ENCODE measurements at regions not wholly inside any gene's neighbourhood (a gene's known extent, or its start where the extent isn't known, plus 50 kb on each side); places are given as distances from the start of the nearest gene placed in this dataset.
"Not testable (repeated sequence)": the region's sequence is repeated elsewhere in the genome, so short reads cannot be mapped to it uniquely, and the experiment has no call there.

DNA sequence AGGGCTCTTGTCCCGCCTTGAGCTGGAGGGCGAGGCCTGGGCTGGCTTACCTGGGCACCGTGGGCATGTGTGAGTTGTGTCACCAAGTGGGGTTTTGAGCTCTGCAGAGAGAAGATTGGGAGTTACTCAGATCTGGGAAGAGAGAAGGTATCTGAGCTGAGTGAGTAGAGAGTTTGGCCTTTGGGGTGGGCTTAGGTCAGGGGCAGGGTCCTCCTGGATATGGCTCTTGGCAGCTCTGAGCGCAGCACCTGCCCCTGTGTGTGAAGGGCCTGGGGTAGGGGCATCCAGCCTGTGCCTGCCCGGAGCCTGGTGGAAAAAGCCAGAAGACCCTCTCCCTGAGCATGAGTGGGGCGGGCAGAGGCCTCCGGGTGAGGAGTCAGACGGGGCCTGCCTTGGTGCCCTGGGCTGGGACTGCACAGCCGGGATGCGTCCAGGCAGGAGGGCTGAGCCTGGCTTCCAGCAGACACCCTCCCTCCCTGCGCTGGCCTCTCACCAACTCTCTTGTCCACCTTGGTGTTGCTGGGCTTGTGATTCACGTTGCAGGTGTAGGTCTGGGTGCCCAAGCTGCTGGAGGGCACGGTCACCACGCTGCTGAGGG, 244.3 kb downstream of the TMEM121 start:
- TF ChIP-seq, protein P1, sequence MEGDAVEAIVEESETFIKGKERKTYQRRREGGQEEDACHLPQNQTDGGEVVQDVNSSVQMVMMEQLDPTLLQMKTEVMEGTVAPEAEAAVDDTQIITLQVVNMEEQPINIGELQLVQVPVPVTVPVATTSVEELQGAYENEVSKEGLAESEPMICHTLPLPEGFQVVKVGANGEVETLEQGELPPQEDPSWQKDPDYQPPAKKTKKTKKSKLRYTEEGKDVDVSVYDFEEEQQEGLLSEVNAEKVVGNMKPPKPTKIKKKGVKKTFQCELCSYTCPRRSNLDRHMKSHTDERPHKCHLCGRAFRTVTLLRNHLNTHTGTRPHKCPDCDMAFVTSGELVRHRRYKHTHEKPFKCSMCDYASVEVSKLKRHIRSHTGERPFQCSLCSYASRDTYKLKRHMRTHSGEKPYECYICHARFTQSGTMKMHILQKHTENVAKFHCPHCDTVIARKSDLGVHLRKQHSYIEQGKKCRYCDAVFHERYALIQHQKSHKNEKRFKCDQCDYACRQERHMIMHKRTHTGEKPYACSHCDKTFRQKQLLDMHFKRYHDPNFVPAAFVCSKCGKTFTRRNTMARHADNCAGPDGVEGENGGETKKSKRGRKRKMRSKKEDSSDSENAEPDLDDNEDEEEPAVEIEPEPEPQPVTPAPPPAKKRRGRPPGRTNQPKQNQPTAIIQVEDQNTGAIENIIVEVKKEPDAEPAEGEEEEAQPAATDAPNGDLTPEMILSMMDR (conservative IDR thresholded peaks at IDR 0.05; ENCODE audit: low read depth in 2 of 2): not testable (repeated sequence)
- TF ChIP-seq EZH2 (IDR thresholded peaks at IDR 0.05; ENCODE audit: low read depth, unreplicated experiment); ZNF114 (CRISPR knock-in tag; IDR thresholded peaks at IDR 0.05); JUNB (IDR thresholded peaks at IDR 0.05; ENCODE audit: unreplicated experiment); CREB1 (CRISPR knock-in tag; IDR thresholded peaks at IDR 0.05; ENCODE audit: low read depth); EZH2phosphoT487 (IDR thresholded peaks at IDR 0.05; ENCODE audit: unreplicated experiment); POLR2AphosphoS5 (IDR thresholded peaks at IDR 0.05; ENCODE audit: low read depth): not testable (repeated sequence)
- TF ChIP-seq, protein P2, sequence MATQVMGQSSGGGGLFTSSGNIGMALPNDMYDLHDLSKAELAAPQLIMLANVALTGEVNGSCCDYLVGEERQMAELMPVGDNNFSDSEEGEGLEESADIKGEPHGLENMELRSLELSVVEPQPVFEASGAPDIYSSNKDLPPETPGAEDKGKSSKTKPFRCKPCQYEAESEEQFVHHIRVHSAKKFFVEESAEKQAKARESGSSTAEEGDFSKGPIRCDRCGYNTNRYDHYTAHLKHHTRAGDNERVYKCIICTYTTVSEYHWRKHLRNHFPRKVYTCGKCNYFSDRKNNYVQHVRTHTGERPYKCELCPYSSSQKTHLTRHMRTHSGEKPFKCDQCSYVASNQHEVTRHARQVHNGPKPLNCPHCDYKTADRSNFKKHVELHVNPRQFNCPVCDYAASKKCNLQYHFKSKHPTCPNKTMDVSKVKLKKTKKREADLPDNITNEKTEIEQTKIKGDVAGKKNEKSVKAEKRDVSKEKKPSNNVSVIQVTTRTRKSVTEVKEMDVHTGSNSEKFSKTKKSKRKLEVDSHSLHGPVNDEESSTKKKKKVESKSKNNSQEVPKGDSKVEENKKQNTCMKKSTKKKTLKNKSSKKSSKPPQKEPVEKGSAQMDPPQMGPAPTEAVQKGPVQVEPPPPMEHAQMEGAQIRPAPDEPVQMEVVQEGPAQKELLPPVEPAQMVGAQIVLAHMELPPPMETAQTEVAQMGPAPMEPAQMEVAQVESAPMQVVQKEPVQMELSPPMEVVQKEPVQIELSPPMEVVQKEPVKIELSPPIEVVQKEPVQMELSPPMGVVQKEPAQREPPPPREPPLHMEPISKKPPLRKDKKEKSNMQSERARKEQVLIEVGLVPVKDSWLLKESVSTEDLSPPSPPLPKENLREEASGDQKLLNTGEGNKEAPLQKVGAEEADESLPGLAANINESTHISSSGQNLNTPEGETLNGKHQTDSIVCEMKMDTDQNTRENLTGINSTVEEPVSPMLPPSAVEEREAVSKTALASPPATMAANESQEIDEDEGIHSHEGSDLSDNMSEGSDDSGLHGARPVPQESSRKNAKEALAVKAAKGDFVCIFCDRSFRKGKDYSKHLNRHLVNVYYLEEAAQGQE (IDR thresholded peaks at IDR 0.05; ENCODE audit: unreplicated experiment): not testable (repeated sequence)
